IMR-90 (cell line): ENCODE measurements at regions not wholly inside any gene's neighbourhood (a gene's known extent, or its start where the extent isn't known, plus 50 kb on each side); places are given as distances from the start of the nearest gene placed in this dataset.

Experiments
- BHLHE40 ChIP-seq: fragments of 150-350 bp; IDR thresholded peaks from 2 replicates; pipeline ENCODE4 v1.6.1; 2016; ENCODE audit warnings: mild to moderate bottlenecking, low read depth, low read length
- CEBPB ChIP-seq: IDR thresholded peaks from 2 replicates; pipeline ENCODE4 v1.6.1; 2012; ENCODE audit warnings: low read depth, low read length, improper control_type of control experiment
- MAZ ChIP-seq: IDR thresholded peaks from 2 replicates; pipeline ENCODE4 v1.6.1; 2012; ENCODE audit warnings: low read depth, mild to moderate bottlenecking, low read length, improper control_type of control experiment, moderate library complexity, borderline replicate concordance
- TF ChIP-seq, protein P1 (sequence below): fragments of 150-350 bp; IDR thresholded peaks from 2 replicates; pipeline ENCODE4 v1.6.1; 2017; ENCODE audit warnings: mild to moderate bottlenecking, antibody characterized with exemption, low read length, low read depth

DNA sequence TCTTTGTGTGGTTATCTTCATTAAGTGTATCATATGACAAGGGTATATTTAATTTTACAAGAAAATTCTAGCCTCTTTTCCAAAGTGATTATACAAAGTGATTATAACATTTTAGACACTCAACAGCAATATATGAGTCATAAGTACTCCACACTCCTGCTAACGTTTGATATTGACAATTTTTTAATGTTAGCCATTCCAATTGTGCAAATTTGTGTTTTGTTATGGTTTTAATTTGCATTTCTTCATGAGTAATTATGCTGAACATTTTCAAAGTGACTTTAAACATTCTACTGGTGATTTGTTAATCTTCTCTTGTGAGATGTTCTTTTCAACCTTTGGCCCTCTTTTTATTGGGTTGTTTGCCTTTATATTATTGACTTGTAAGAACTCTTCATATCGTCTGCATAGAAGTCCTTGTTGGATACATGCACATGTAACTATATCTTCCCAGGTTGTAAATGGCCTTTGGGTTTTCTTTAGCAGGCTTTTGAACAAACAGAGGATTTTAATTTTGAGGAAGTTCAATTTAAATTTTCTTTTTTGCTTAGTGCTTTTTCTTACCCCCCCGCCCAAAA lies 771.6 kb upstream of the ZNF608 start:
- TF ChIP-seq, protein P1, sequence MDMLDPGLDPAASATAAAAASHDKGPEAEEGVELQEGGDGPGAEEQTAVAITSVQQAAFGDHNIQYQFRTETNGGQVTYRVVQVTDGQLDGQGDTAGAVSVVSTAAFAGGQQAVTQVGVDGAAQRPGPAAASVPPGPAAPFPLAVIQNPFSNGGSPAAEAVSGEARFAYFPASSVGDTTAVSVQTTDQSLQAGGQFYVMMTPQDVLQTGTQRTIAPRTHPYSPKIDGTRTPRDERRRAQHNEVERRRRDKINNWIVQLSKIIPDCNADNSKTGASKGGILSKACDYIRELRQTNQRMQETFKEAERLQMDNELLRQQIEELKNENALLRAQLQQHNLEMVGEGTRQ = no peak
- no peak for TF ChIP-seq CEBPB
- TF ChIP-seq BHLHE40 = no peak
- TF ChIP-seq MAZ = no peak
